KBM-7 (cell line): ENCODE measurements at regions not wholly inside any gene's neighbourhood (a gene's known extent, or its start where the extent isn't known, plus 50 kb on each side); places are given as distances from the start of the nearest gene placed in this dataset.
"Not testable (repeated sequence)": the region's sequence is repeated elsewhere in the genome, so short reads cannot be mapped to it uniquely, and the experiment has no call there.

Experiments
- DNase-seq: peaks from one replicate; pipeline ENCODE4 v3.0.0-alpha.2; 2015
- in situ Hi-C: fragments of 300-500 bp; cut with MboI; formaldehyde crosslinking; loops from 2 replicates; pipeline ENCODE4 v1.14.3; 2020; ENCODE audit warnings: low sequenced_read_pairs, low pct_unique_long_range_greater_than_20kb, mixed read lengths

DNA sequence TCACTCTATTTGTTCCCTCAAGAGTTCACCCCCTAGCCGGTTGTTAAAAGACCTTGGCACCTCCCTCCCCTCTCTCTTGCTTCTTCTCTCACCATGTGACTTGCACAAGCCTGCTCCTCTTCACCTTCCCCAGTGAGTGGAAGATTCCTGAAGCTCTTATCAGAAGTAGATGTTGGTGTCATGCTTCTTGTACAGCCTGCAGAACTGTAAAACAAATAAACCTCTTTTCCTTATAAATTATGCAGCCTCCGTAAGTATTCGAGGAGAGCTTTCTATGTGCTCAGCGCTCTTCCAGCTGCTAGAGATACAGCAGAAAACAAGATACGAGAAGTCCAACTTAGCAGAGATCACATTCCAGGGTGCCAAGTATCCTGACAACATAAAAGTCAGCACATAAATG lies 147.0 kb upstream of the RUNX1 start:
- in situ Hi-C loops, result no loop called here
- no peak for DNase-seq

DNA sequence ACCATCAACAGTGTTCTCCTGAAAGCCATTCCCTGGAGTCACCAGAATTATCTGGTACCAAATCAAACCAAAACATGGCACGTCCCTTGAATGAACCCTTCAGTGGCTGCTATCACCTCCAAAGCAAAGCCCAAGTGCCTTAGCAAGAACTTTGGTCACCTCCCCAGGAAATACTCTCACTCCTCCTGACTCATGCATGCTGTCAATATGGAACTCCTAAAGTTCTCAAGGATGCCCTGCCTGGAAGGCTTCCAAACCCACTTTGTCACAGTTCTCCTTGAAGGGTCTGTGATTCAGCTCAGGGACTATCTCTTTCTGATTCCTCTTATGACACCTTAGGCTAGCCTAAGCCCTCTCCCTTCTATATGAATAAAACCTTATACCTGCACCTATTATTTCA lies 146.1 kb upstream of the RUNX1 start:
- in situ Hi-C loops, result no loop called here
- DNase-seq, result no peak

- DNase-seq, result no peak
- in situ Hi-C loops, result no loop called here
These were observed 142.7 kb upstream of the RUNX1 start for GRCh38 chr21:35191754-35192153.

GRCh38 chr21:35191128-35191527 lies 142.0 kb upstream of the RUNX1 start:
- no peak for DNase-seq
- in situ Hi-C loops, result no loop called here

DNA sequence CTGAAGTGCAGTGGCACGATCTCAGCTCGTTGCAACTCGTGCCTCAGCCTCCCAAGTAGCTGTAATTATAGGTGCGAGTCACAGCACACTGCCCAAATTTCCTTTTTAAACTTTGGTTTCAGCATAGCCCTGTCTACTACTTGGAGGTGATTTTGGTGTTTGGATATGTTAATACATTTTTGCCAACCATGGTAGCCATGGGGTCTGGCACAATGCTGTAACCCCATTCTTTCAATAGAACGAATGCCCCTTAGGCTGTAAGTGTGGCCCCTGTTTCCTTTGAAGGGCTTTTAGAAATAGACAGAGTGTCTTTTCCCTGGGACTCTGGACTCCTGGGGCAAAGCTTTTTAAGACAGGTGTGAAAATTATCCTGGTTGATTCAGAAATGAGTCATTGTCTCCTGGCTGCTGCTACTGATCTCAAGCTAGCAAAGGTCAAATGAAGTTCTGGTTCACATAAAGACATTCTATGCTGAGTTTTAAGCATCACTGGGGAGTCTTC lies 141.1 kb upstream of the RUNX1 start:
- no peak for DNase-seq
- in situ Hi-C loops, result no loop called here

DNA sequence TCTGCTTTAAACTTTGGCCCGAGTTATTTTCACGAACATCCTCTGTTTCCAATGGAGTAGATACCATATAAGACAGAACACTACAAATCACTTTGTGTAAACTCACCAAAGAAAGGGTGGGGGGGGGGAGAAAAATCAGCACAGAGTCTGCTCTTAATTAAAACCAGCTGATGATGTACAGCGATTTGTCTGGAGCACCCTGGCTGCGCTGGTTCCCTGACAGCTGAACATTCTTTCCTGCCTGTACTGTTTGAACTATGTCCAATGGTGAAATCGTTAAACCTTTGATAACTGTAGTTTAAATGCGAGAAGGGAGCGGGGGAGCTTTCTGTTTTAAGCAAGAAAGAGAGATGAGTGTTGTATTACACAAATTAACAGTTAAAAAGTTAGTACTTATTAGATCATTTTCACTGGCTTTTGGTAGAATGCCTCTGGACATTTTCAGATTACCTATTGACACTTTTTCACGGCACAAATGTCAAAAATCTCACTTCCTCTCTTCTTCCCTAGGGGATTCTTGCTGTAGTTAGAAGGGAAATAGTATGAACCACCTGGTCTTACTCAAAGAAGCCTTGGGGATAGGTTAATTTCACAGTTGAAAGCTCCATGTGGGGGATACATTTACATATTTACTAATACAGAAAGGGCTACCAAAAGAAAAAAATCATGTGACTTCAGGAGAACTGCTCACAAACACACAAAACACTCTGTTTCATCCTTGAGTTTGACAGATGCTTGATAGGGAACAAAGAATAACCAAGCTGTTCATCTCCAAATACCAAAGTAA lies 140.2 kb upstream of the RUNX1 start:
- in situ Hi-C loops, result no loop called here
- DNase-seq, result no peak

GRCh38 chr21:35183389-35183788 lies 134.3 kb upstream of the RUNX1 start:
- in situ Hi-C loops, DNase-seq: not testable (repeated sequence)

DNA sequence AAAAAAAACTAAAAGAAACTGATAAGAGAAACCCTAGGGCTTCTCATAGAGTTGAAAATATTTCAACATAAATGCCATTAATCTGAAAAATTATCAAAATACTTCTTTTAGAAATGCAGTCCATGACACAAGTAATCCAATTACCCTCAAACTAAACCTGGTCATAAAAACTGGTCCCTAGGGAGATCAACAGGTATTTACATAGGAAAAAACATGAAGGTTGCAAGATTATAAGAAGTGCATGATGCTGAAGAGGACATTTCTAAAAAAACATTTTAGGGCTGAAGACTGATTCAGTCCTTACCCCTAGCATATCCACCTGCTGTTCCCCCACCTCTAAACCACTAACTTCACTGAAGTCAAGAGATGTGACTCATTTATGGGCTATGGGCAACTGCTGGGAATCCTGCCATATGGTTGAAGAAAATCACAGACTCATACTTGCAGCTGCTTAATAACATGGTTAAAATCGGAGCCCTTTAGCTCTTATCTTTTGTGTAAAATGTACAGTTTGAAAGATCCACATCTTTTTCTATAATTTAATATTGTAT lies 131.0 kb upstream of the RUNX1 start:
- no peak for DNase-seq
- in situ Hi-C loops, result no loop called here

DNA sequence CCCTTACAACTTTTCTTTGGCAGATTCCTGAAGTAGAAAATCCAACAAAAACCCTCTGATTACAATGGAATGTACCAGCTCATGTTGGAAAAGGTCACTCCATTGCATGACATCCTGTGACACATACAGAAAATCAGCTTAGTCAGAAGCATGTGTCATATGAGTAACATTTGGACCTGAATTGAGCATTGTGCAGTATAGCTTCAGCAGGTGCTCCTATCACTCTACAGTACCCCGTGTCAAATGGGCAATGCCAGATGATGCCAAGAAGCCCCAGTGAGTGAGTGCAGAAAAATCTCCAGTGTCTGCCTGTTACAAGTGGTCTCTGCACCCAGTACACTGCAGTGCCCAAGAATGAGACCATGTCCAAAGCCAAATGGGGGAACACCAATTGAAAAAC lies 129.7 kb upstream of the RUNX1 start:
- in situ Hi-C loops, result no loop called here
- DNase-seq, result no peak

DNA sequence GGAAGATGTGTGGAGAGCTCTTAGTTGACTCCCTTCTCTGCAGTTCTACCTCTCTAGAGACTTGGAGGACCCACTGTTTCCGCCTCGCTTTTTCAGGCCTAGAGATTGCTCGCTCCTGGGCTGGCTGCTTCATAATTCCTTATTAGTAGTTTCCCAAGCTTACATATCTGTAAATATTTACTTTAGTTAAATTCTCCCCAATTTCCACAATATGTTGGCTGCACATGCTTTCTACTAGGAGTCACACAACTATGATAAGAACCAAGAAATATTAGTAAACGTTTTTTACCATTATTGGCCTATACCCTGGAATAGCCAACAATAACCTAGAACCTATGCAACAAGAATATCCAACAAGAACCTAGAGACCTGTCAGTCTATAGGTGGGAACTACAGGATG lies 129.0 kb upstream of the RUNX1 start:
- in situ Hi-C loops, result no loop called here
- DNase-seq, result no peak

GRCh38 chr21:35172231-35172630 lies 123.1 kb upstream of the RUNX1 start:
- peak; percentile 61 for DNase-seq
- in situ Hi-C loops, result no loop called here

GRCh38 chr21:35171385-35171784 lies 122.3 kb upstream of the RUNX1 start:
- DNase-seq, result peak; percentile 12
- in situ Hi-C loops, result no loop called here

DNA sequence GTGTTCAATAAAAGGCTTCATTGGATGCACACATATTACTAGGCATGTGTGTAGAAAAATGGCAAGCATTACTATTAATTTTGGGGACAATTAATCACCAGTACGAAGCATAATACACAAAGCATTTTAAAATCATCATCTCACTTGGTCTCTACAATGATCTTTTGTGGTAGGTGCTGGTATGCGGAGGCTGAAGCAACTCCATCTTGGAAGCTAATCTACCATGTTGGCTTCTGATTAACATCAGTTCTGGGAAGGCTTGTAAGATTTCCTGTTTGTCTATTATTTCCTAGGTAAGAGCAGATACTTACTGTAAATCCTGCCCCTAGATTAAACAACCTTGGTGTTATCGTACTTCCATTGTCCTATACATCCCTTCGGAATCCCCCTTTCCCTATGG lies 121.7 kb upstream of the RUNX1 start:
- in situ Hi-C loops, result no loop called here
- DNase-seq, result no peak

DNA sequence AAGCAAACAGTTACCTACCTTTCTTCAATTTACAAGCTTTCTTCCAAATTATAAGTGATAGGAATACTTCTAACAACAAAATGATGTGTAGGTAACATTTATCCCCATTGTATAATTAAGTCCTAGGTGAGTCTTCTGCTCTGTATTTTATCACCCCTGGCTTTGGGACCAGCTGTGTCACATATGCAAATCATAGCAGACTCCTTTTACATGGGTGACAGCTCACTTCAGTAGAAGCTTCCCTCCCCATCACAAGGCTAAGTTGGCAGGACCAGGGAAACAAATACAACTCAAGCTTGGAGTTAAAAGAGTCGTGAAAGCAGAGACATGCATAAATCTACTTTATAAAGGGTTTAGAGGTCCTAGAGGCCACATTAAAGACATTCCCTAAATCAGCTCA lies 121.1 kb upstream of the RUNX1 start:
- in situ Hi-C loops, result no loop called here

DNA sequence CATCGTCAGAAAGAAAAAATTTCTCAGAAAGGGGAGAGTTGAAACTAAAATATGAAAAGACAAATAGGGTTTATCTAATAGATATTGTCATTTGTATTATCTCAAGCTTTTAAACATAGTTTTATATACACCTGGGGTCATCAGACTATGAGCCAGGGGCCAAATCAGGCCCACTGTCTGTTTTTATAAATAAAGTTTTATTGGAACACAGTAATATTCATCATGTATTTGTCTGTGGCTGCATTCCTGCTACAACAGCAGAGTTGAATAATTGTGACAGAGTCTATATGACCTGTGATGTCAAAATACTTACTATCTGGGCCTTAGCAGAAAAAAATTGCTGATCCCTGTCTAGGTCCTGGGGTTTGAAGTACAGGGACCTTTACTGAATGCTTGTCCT lies 120.5 kb upstream of the RUNX1 start:
- in situ Hi-C loops, result no loop called here
- no peak for DNase-seq

More for the DNA sequence above, 121.1 kb upstream of the RUNX1 start:
- DNase-seq, result no peak

- in situ Hi-C loops, result no loop called here
- no peak for DNase-seq
These were observed 119.6 kb upstream of the RUNX1 start for GRCh38 chr21:35168735-35169134.

GRCh38 chr21:35164971-35165483 lies 115.9 kb upstream of the RUNX1 start:
- no peak for DNase-seq
- in situ Hi-C loops, result no loop called here

DNA sequence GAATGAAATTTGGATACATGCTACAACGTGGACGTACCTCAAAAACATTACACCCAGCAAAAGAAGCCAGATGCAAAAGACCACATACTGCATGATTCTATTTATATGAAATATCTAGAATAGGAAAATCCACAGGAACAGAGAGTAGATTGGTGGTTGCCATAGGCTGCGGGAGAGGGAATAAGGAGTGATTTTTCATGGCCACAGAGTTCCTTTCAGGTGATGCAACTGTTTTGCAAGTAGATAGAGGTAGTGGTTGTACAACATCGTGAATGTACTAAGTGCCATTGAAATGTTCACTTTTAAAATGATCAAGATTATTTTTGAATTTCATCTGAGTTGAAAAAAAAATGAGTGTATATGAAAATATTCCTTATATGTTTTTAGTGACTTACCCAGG lies 115.3 kb upstream of the RUNX1 start:
- in situ Hi-C loops, result no loop called here
- no peak for DNase-seq

- no peak for DNase-seq
- in situ Hi-C loops, result no loop called here
These were observed 114.3 kb upstream of the RUNX1 start for GRCh38 chr21:35163411-35163810.

DNA sequence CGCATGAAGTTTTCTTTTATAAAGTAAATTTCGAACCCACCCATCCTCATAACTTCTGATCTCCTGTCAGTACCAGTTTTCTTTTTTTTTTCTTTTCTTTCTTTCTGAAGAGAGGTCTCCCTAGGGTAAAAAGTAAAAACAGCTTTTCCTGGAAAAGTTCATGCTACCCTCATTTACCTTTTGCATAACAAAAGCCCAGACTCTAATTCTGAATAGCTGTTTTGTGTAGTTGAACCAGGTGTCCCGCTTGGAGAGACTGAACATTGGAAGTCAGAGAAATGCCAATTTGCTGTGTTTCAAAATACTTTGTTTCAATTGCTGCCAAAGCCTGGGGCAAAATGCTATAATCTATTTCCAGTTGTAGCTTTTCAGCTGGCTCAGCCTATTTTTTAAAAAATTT lies 113.7 kb upstream of the RUNX1 start:
- in situ Hi-C loops, result no loop called here
- DNase-seq, result no peak

GRCh38 chr21:35159881-35160280 lies 110.8 kb upstream of the RUNX1 start:
- in situ Hi-C loops, result no loop called here

More at GRCh38 chr21:35159881-35160280, 110.8 kb upstream of the RUNX1 start:
- no peak for DNase-seq
